K562 (cell line): ENCODE measurements at regions not wholly inside any gene's neighbourhood (a gene's known extent, or its start where the extent isn't known, plus 50 kb on each side); places are given as distances from the start of the nearest gene placed in this dataset.

Source experiments
- ATAC-seq: fragments of 200-7000 bp; cut with Tn5 transposase; 3 replicates; pipeline ENCODE4 v1.9.1; 2020; ENCODE audit warnings: moderate library complexity
- BruUV-seq: library from RNA; stranded (reverse); fragments of 400-500 nt; replicated peaks from 2 replicates; lab custom pipeline; 2021; lab: Mats Ljungman, UMichigan
- CTCF ChIA-PET: fragments of 300-600 bp; formaldehyde crosslinking; extraction: SDS; loops from one replicate; lab custom pipeline; 2021; ENCODE audit warnings: low intra/inter-chr PET ratio; lab: Yijun Ruan, JAX
- POLR2A ChIA-PET: fragments of 300-600, 350-650 bp; sonication (Branson Sonifier 250); formaldehyde crosslinking; extraction: SDS; loops from one replicate; lab custom pipeline; 2021; ENCODE audit warnings: antibody characterized with exemption, inconsistent platforms; lab: Yijun Ruan, JAX
- DNase-seq, 4 experiments: peaks; one replicate each; pipeline versions ENCODE4 v3.0.0 to v3.0.0-alpha.2; 2011 to 2018; ENCODE audit warnings: low spot score in 3 of 4, mixed read lengths in 3 of 4; ENCODE audit errors: extremely low read depth in 1 of 4
- FAIRE-seq: peaks from 2 replicates; lab custom pipeline; 2011; peaks lifted over from hg19 to GRCh38; lab: Jason Lieb, UNC
- H2AFZ ChIP-seq: 2 replicates; pipeline ENCODE4 v1.6.0; 2011; ENCODE audit warnings: low read depth, low read length, control low read depth, inconsistent platforms
- H3K27ac ChIP-seq: fragments of 200-600 bp; 3 replicates; pipeline ENCODE4 v1.8.0; 2011; ENCODE audit warnings: low read depth, mild to moderate bottlenecking, control low read depth, inconsistent platforms, low read length, moderate library complexity, mixed read lengths; ENCODE audit errors: extremely low read depth
- H3K27me3 ChIP-seq, 2 experiments: fragments of 300-600 bp in 1 of 2; 2 replicates in 1 of 2; 3 replicates in 1 of 2; pipeline versions ENCODE4 v1.6.0 to v1.8.0; 2011; ENCODE audit warnings: inconsistent platforms in 2 of 2, low read length in 2 of 2, mild to moderate bottlenecking in 1 of 2, mixed read lengths in 1 of 2, moderate library complexity in 1 of 2; ENCODE audit not compliant: control insufficient read depth in 2 of 2, insufficient read depth in 2 of 2
- H3K36me3 ChIP-seq: fragments of 300-600 bp; 3 replicates; pipeline ENCODE4 v1.8.0; 2011; ENCODE audit warnings: mild to moderate bottlenecking, low read length, inconsistent platforms; ENCODE audit not compliant: control insufficient read depth, insufficient read depth
- H3K4me1 ChIP-seq, 2 experiments: fragments of 200-600 bp in 1 of 2; replicated peaks in 1 of 2; 2 replicates in 1 of 2; 3 replicates in 1 of 2; pipeline versions ENCODE4 v1.5.1 to v1.8.0; 2011; ENCODE audit warnings: inconsistent platforms in 2 of 2, low read length in 2 of 2, mild to moderate bottlenecking in 1 of 2, mixed read lengths in 1 of 2, moderate library complexity in 1 of 2; ENCODE audit not compliant: control insufficient read depth in 2 of 2, insufficient read depth in 2 of 2
- H3K4me2 ChIP-seq: 2 replicates; pipeline ENCODE4 v1.6.1; 2011; ENCODE audit warnings: low read length, control low read depth, inconsistent platforms, mixed read lengths; ENCODE audit not compliant: insufficient read depth
- H3K4me3 ChIP-seq: fragments of 200-600 bp; sonication (generic), shearing (Covaris generic); 2 replicates; pipeline ENCODE4 v1.5.1; 2016; ENCODE audit warnings: control low read depth, inconsistent platforms
- H3K79me2 ChIP-seq: fragments of 200-600 bp; 3 replicates; pipeline ENCODE4 v1.8.0; 2011; ENCODE audit warnings: low read length, inconsistent platforms; ENCODE audit not compliant: control insufficient read depth, insufficient read depth
- H3K9ac ChIP-seq, 2 experiments: 2 replicates each; pipeline versions ENCODE4 v1.6.0 to v1.6.1; 2011; ENCODE audit warnings: low read depth in 2 of 2, low read length in 2 of 2, control low read depth in 1 of 2, inconsistent platforms in 1 of 2, mild to moderate bottlenecking in 1 of 2, mixed read lengths in 1 of 2; ENCODE audit not compliant: insufficient read depth in 1 of 2
- H3K9me1 ChIP-seq: one replicate; pipeline ENCODE4 v1.6.0; 2011; ENCODE audit warnings: inconsistent platforms, mild to moderate bottlenecking, low read length, moderate library complexity; ENCODE audit not compliant: control insufficient read depth, insufficient read depth
- H3K9me3 ChIP-seq: replicated peaks from 2 replicates; pipeline ENCODE4 v1.5.1; 2011; ENCODE audit warnings: low read depth, low read length, inconsistent platforms; ENCODE audit not compliant: control insufficient read depth, insufficient read depth
- H4K20me1 ChIP-seq: replicated peaks from 2 replicates; pipeline ENCODE4 v1.6.1; 2011; ENCODE audit warnings: low read length, inconsistent platforms, mixed read lengths; ENCODE audit not compliant: control insufficient read depth, insufficient read depth
- E2F1 ChIP-seq: sonication (generic); formaldehyde crosslinking; IDR thresholded peaks from 2 replicates; pipeline ENCODE4 v1.8.1; 2023; ENCODE audit warnings: mild to moderate bottlenecking, missing genetic modification reagents, moderate library complexity
- ESRRA ChIP-seq: fragments of 450-650 bp; IDR thresholded peaks from 2 replicates; pipeline ENCODE4 v1.6.1; 2014; ENCODE audit warnings: low read depth, mild to moderate bottlenecking, moderate library complexity, borderline replicate concordance
- KLF13 ChIP-seq: fragments of 450-650 bp; IDR thresholded peaks from 2 replicates; pipeline ENCODE4 v1.6.1; 2016; ENCODE audit warnings: missing genetic modification characterization, low read depth, mild to moderate bottlenecking, missing compliant biosample characterization, moderate library complexity, borderline replicate concordance
- SREBF2 ChIP-seq: sonication (generic); formaldehyde crosslinking; IDR thresholded peaks from 2 replicates; pipeline ENCODE4 v1.4.0; 2020; ENCODE audit warnings: mild to moderate bottlenecking, missing genetic modification reagents
- THRA ChIP-seq: fragments of 450-650 bp; IDR thresholded peaks from 2 replicates; pipeline ENCODE4 v1.6.1; 2017; ENCODE audit warnings: mild to moderate bottlenecking, moderate library complexity
- ZBTB34 ChIP-seq: fragments of 250-450 bp; sonication (Bioruptor Pico); IDR thresholded peaks from 2 replicates; pipeline ENCODE4 v1.8.0; 2021; ENCODE audit warnings: mild to moderate bottlenecking, moderate library complexity
- ZNF77 ChIP-seq: fragments of 250-450 bp; sonication (Bioruptor Pico); IDR thresholded peaks from 2 replicates; pipeline ENCODE4 v1.5.0; 2020
- in situ Hi-C: fragments of 300-500 bp; cut with MboI; formaldehyde crosslinking; loops from 4 replicates; pipeline ENCODE4 v1.15.0; 2018; ENCODE audit warnings: inconsistent platforms, mixed read lengths
- intact Hi-C: fragments of 100-400 bp; cut with micrococcal nuclease; formaldehyde crosslinking; loops from 2 replicates; pipeline ENCODE4 v1.14.2; 2022

GRCh38 chr4:125541836-125542385 is 227.2 kb downstream of the FAT4 start:
- TF ChIP-seq SREBF2 (CRISPR knock-in tag) (no peak), KLF13 (tag) (no peak), ZNF77 (CRISPR knock-in tag) (no peak), ESRRA (no peak), THRA (no peak), ZBTB34 (CRISPR knock-in tag) (no peak), E2F1 (CRISPR knock-in tag) (no peak)
- Histone ChIP-seq H3K36me3 (no peaks in the 10 kb centered on the region), H3K4me1 (no peaks in the 10 kb centered on the region), H3K4me2 (no peak overlapping the region), H3K9me1 (no peaks in the 10 kb centered on the region), H3K79me2 (no peaks in the 10 kb centered on the region), H2AFZ (no peak overlapping the region), H3K4me3 (no peak overlapping the region), H3K27me3 (no peaks in the 10 kb centered on the region), H3K9ac (no peak overlapping the region), H3K27ac (no peak overlapping the region), H4K20me1 (no peaks in the 10 kb centered on the region), H3K9me3 (no peaks in the 10 kb centered on the region)
- intact Hi-C loops: no loop called here
- in situ Hi-C loops: no loop called here
- ATAC-seq (no peak), FAIRE-seq (no peak), DNase-seq (no peak)
- no TSS peak for BruUV-seq
- POLR2A ChIA-PET: no interaction called here
- CTCF ChIA-PET: no interaction called here
